ENCODE measurements at regions not wholly inside any gene's neighbourhood (a gene's known extent, or its start where the extent isn't known, plus 50 kb on each side); places are given as distances from the start of the nearest gene placed in this dataset.

- TF ChIP-seq CTCF (IDR thresholded peaks at IDR 0.05) = no peak
- no peak for TF ChIP-seq EZH2 (IDR thresholded peaks at IDR 0.05)
- TF ChIP-seq EZH2phosphoT487 (IDR thresholded peaks at IDR 0.05) = no peak
Observed at GRCh38 chr13:84399320-84400085, 517.2 kb upstream of the SLITRK1 start.
